IPS-NIHi7 (cell line): ENCODE measurements at regions not wholly inside any gene's neighbourhood (a gene's known extent, or its start where the extent isn't known, plus 50 kb on each side); places are given as distances from the start of the nearest gene placed in this dataset.
A peak's percentile ranks its signal among the peaks of the same experiment; 100 is the strongest.

Experiments
- DNase-seq: peaks from one replicate; pipeline ENCODE4 v3.0.0; 2012; ENCODE audit warnings: mixed read lengths; ENCODE audit errors: extremely low spot score

GRCh38 chr16:79792664-79793351 is 192.3 kb upstream of the MAF start:
- no peak for DNase-seq

- no peak for DNase-seq
These were observed 191.5 kb upstream of the MAF start for GRCh38 chr16:79792076-79792475.

- no peak for DNase-seq
These were observed 190.3 kb upstream of the MAF start for GRCh38 chr16:79790854-79791253.

GRCh38 chr16:79788949-79789348 is 188.4 kb upstream of the MAF start:
- no peak for DNase-seq

- no peak for DNase-seq
These were observed 185.9 kb upstream of the MAF start for GRCh38 chr16:79786389-79786788.

- DNase-seq, result no peak
These were observed 183.5 kb upstream of the MAF start for GRCh38 chr16:79784007-79784406.

- no peak for DNase-seq
These were observed 177.1 kb upstream of the MAF start for GRCh38 chr16:79777679-79778078.

GRCh38 chr16:79776243-79776847 is 175.8 kb upstream of the MAF start:
- DNase-seq, result peak; percentile 32

- DNase-seq, result no peak
These were observed 172.2 kb upstream of the MAF start for GRCh38 chr16:79772784-79773183.

- DNase-seq, result no peak
These were observed 171.5 kb upstream of the MAF start for GRCh38 chr16:79772048-79772447.

- DNase-seq, result peak; percentile 97
These were observed 169.9 kb upstream of the MAF start for GRCh38 chr16:79770244-79771064.

GRCh38 chr16:79769928-79770243 is 169.3 kb upstream of the MAF start:
- no peak for DNase-seq

GRCh38 chr16:79769270-79769927 is 168.9 kb upstream of the MAF start:
- DNase-seq, result no peak

GRCh38 chr16:79768276-79768970 is 167.9 kb upstream of the MAF start:
- no peak for DNase-seq

- peak; percentile 26 for DNase-seq
These were observed 167.1 kb upstream of the MAF start for GRCh38 chr16:79767421-79768275.

GRCh38 chr16:79765901-79766394 is 165.4 kb upstream of the MAF start:
- DNase-seq, result no peak

- DNase-seq, result no peak
These were observed 164.9 kb upstream of the MAF start for GRCh38 chr16:79765431-79765830.

- DNase-seq, result no peak
These were observed 164.0 kb upstream of the MAF start for GRCh38 chr16:79764415-79765110.

GRCh38 chr16:79762217-79762616 is 161.7 kb upstream of the MAF start:
- no peak for DNase-seq
